ENCODE measurements at regions not wholly inside any gene's neighbourhood (a gene's known extent, or its start where the extent isn't known, plus 50 kb on each side); places are given as distances from the start of the nearest gene placed in this dataset.

GRCh38 chr3:159501029-159501428 is 487.6 kb upstream of the IL12A start:
- TF ChIP-seq CTCF (IDR thresholded peaks at IDR 0.05) (no peak), EP300 (IDR thresholded peaks at IDR 0.05) (no peak), POLR2A (IDR thresholded peaks at IDR 0.05) (no peak), POLR2AphosphoS5 (IDR thresholded peaks at IDR 0.05) (no peak)

Measured in gastroesophageal sphincter (tissue), 3 donors.